SIG-M5 (cell line): ENCODE measurements at regions not wholly inside any gene's neighbourhood (a gene's known extent, or its start where the extent isn't known, plus 50 kb on each side); places are given as distances from the start of the nearest gene placed in this dataset.

ENCODE experiments used
- DNase-seq: peaks from one replicate; lab custom pipeline; 2025; lab: John Stamatoyannopoulos, UW

DNA sequence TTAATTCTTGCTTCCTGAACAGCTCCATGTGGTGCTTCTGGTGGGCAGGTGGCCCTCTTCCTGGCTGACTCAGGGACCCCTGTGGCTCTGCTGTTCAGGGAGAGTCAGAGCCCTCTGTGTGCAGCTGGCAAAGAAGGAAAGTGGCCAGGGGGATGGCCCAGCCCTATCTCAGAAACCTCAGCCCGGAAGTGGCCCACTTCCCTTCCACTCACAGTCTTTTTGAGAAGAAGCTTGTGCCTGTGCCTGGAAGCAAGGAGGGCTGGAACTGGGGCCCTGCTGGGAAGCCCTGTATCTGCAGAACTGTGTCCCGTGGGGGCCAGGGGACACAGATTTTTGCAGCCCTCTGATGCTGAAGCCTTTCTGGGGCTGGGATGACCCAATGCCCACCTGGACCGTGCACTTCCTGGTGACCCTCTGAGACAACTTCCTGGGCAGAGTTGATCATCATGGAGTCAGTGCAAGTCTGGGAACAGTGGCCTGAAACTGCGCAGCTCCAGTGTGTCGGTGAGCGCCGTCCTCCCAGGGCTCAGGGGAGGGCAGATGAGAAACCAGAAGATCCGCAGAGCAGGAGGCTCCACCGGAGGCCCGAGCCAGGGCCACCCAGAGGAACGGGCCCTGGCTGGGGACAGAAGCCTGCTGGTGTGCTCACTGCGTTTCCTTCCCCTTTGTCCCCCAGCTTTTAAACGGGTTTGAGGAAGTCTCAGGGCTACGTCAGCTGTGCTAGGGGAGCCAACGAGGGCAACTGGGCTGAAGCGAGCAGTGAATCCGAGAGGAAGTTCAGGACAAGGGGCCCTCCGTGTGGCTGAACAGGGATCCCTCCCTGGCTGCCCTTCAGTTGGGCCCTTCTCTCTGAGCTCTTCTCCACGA is 217.4 kb upstream of the RTL1 start:
- DNase-seq, result peak; percentile 65

DNA sequence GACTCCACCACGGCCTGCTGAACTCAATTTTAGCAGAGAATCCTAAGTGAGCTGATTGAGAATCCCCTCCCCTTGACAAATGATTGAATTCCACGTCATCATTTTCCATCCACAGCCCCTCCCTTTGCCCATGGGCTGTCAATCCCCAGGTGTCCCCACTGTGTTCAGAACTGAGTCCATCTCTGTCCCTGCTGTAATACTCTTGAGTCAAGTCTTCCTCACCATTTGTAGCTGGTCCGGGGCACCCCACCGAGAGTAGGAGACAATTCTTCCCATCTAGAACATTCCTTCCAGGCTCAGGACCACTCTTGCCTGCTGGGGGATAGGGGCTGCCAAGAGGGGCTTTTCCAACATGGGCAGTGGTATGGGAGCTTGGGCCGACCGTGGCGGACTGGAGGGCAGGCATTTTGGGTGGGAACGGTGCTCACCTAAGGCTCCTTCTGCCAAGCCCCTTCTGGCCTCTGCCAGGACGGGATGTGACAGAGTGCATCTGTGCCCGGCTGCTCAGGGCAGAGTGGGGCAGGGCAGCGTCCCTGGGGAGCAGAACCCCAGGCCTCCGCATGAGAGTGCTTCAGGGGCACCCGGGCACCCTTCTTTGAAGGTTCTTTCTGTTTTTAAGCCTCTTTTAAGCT is 218.1 kb upstream of the RTL1 start:
- no peak for DNase-seq

DNA sequence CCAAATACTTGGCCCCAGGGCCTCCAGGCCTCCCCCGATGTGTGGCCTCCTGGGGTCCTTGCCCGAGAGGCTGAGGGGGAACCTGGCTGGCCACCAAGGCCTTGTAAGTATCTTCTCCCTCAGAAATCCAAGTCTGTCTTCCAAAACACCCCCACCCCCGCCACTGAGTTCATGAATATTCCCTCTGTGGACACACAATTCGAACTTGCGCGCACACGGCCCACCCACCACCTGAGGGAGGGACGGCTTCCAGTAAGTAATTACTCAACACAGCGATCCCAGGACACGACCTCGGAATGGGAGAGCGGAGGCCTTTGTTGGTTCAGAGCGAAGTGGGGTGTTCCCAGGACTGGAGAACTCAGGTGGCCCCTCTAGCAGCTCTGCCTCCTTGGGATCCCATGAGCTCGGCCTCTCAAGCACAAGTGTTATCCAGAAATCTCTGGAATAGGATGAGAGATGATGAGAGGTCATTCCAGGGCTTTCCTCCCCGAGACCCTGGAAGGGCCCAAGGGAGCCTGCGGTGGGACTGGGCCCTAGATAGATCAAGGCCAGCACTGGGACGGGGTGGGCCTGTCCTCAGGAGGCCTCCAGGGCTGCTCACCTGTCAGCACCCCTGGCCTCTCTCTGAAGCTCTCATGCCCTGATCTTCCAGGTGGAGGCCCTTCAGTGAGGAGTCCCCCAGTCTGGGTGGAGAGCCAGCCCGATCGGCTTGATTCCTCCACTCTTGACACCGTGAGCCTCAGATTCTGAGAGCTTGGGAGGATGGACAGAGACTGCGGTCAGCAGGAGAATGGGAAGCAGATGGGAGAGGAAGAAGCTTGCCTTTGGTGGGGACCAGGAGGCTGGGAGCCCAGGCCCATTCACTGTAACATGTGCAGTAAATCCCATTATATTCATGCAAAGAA is 219.0 kb upstream of the RTL1 start:
- DNase-seq, result no peak

DNA sequence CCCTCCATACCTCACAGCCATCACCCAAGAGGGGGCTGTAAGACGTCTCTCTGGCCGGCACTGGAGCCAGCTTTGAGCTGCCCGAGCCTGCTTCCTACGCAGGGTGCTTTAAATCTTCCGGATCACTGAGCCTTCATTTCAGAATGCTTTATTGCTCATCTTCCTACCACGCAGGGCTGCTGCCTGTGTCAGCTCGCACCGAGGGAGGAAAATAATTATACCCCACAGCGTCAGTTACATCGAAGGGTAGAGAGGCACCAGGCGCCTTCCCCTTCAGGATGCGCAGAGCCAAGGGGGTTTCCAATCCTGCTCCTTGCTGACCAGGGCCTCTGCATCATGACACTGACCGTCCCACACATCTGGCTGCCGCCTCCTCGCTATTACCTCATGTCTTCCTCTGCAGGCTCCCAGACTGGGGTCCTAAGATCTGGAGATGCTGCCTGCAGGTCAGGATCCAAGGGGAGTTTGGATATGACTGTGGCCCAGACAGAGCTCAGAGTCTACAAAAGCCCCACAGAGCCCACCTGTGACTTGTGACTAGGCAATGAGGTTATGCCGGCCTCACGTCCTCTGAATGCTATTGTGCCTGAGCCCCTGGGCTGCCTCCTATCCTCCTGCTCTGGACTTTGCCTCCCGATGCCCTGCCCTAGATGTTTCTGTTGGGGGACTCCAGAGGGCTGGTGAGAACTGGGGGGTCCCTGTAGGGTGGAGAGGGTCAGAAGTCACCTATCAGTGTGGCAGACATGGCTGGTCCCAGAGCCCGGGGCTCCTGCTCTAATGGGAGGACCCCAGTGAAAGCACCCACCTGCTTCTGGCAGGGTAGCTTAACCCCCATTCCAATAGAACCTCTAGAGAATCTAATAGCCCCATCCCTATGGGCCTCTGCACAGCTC is 220.3 kb upstream of the RTL1 start:
- no peak for DNase-seq

DNA sequence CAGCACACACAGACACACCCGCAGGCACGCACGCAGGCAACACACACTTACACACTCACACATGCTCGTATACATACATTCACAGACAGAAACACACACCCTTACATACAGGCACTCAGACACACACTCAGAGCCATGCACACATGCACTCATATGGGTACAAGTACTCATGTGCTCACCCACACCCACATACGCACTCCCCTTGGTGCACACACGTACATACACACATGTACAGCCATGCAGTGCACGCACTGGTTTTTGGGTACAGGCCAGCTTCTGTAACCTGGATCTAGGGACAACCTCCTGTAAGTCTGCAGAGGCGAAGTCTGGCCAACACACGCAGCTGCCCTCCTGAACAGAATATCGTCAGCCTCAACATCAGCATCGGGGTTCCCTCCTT is 221.3 kb upstream of the RTL1 start:
- DNase-seq, result no peak

DNA sequence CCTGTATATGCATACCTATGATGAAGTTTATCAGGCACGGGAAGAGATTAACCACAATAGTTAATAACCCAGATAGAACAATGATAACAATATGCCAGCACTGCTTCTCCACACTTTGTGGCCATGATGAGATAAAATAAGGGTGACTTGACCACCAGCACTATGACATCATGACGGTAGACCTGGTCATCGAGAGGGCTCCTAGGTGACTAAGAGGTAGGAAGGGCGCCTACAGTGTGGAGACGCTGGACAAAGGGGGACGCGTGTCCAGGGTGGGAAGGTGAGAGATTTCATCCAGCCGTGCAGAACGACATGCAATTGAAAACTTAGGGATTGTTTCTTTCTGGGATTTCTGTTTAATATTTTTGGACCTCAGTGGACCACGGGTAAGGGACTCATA is 221.8 kb upstream of the RTL1 start:
- DNase-seq, result no peak

DNA sequence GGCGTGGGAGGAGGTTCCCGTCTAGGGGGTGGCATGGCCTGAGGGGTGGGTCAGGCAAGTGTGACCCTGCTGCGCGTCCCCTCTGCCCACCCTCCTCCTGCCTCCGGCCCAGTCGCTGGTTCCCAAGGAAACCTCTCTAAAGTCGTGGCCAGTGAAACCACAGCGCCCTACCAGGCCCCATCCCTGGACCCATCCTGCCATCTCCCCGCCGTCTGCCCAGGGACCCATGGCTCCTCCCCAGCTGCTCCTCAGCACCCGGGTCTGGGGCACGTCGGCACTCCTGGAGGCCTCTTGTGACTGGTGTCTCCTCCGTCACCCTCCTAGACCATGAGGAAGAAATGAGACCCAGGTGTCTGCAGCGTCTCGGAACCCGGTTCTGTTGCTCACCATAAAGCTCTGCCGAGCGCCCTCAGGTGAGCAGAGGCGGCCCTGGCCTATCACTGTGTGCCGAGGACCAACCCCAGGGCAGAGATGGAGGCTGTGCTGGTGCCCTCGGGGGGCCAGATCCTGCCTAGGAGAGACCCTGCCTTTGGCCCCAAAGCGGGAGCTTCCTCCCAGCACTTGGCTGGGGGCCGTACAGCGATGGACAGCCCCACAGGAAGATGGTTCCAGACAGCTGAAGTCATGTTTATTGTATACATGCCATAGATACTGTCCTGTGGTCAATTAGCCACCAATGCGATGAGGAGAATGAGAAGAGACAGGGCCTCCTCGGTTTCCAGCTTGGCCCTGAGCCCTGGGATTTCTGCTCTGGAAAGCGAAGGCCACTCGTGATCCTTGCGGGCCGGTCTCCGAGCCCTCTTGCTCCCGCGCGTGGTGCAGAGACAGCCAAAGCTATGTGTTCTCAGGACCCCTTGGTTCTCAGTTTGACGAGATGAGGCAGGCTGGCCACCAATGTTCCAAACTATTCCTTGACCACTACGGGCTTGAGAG is 222.5 kb upstream of the RTL1 start:
- no peak for DNase-seq

DNA sequence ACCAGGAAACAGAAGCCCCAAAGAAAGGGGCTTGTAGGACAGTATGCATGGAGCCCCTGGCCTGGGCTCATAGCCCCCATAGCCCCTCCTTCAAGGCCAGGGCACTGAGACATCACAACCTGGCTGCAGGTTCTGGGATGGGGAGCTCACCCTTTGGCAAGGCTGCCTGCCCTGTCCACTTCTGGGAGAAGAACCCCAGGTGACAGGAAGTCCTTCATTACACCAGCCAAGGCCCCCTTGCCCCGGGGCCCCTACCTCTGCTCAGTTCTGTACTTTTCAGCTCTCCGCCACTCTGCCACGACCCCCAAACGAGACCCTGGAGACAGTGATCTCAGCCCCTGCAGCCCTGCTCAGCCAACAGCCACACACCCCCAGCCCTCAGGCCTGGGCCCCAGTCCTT is 223.2 kb upstream of the RTL1 start:
- no peak for DNase-seq

DNA sequence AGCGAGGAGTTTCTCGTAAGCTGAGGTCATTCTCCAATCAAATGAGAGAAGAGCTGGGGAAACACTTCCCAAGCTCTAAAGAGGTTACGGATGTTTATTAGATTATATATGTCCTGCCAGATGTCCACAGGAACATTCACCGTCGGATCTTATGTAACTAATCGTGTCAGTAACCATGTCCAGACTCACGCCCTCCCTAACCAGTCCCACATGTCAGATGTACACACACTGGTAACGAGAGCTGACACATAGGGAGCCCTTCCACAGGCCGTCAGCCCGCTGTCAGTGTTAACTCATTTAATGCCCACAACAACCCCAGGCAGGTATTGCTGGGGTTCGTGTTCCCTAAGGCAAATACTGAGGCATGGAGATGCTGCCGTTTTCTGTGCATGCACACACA is 223.7 kb upstream of the RTL1 start:
- DNase-seq, result no peak

DNA sequence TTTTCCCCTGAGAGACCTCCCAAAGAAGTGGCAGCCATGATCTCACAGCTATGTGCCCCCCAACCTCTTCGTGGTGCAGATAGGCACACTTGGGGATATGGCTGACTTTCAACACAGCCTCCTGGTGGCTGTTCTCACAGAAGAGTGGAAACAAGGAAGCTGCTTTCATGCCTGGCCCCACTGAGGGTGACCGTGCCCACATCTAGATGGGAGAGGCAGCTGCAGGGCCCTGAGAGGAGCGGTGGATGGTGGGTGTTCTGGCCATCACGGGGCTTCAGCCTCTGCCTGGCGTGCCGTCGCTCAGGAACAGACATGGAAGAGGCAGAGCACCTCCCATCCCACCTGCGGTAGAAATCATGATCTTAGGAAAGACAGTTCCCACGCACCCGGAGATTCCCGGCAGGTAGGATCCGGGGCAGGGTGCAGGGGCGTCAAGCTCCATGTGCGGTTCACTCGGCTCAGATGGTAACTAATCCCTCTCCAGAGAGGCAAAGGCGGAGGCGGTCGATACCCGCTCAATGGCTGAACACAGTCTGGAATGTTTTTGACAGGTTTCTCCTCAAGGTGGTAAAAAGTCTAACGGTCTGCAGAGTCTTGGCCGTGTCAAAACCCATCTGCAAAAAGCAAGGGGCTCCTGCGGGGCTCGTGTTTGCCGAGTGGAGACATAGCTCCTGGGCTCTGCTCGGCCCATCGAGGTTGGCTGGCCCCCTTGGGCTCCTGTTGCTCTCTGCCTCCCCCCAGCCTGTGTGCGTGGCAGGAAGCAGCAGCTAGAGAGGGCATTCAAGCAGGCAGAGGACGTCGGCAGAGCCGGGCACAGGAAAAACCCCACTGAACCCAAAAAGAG is 225.2 kb upstream of the RTL1 start:
- DNase-seq, result no peak

DNA sequence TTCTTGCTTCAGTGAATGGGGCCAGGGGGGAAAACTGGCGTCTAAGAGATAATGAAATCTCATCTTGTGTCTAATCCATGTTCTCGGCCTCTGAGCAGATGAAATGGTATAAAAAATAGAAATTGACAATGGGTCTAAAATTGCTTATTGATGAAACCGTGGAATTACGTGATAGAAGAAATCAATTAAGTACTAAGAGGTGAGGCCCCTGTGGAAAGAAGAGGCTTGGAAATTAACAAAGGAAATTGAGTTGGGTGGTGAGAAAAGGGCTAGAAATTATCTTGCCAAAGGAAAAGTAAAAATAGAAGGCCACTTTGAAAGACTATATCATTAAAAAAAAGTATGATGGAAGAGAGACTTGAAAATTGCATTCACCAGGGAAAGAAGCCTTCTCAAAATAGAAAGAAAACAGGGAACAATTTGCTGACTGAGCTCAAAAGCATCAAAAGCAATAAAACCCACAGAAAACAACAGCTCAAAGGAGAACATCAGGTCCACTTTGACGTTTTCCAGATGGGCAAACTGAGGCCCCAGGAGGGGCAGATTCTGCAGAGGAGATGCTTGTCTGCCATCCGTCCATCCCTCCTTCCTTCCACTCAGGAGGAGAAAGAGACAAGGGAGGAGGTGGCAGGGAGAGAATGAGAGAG is 226.1 kb upstream of the RTL1 start:
- no peak for DNase-seq

DNA sequence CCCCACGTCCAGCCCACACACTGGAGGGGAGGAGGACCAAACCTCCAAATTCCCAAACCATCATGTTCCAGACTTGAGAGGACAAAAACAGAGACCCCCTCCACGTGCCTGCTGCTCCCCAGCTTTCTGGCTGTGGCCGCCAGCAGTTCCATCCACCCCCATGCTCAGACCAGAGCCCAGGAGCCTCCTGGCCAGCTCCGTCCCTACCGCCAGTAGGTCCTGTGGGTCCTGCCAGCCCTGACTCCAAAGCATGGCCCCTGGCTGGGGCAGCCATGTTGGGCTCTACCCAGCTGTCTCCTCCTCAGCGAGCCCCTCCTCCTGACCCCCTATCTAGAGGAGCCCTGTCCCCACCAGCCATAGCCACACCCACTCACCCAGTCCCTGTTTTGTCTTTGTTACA is 227.3 kb upstream of the RTL1 start:
- no peak for DNase-seq

DNA sequence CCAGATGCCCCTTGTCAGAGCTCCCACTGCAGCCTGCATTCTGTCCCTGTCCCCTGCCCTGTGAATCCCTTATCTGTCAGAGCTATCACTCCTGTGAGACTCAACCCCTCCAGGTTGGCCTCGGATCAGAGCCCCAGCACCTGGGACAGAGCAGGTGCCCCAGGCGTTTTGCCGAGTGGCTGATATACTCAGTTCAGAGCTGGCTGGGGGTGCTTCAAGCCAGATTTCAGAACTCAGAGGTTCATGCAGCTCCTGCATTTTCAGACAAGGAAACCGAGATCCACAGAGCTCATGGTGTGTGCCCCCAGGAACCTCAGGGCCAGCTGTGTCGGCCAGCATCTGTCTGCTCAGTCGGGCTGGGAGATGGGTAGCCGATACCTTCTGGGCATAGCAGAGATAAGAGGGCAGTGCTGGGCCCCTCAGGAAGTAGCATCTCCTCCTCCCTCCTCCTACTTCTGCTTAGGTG is 228.0 kb upstream of the RTL1 start:
- DNase-seq, result no peak

DNA sequence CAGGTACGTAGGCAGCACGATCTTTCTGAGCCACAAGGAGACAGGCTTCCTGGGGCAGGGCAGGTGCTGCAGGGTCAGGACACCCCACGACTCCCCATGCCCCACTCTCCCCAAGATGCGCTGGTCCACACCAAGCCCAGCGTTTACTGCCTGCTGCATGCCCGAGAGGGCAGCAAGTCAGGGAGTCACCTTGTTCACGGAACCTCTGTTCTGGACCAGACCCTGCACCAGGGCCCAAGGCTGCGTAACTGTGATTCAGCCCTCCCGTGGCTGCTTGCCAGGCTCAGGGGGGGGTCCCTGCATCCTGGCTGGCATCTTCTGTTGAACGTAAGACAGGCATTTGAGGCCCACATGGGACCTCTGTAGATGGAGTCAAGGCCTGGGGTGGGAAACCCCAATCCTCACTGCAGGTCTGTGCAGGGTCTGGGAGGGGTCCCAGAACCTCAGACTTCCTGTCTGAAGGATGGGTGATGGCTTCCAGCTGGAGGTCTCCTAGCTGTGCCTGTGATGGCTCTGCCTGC is 228.6 kb upstream of the RTL1 start:
- DNase-seq, result no peak

DNA sequence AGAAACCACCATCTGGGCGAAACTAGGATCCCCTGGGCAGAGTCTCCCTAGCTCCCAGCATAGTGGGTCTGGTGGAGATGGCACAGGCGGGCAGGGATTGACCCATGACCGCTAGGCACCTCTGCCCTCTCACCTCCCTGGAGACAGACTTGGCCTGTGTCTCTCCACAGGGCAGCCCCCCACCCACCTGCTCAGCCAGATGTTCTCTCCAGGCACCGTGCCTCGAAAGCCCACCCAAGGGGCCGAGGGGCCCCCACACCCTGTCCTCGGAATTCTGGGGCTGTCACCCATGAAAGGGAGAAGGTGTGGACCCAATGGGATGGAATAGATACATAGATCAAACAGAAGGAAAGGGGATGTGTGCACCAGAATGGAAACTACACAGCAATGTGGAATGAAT is 229.1 kb upstream of the RTL1 start:
- no peak for DNase-seq

DNA sequence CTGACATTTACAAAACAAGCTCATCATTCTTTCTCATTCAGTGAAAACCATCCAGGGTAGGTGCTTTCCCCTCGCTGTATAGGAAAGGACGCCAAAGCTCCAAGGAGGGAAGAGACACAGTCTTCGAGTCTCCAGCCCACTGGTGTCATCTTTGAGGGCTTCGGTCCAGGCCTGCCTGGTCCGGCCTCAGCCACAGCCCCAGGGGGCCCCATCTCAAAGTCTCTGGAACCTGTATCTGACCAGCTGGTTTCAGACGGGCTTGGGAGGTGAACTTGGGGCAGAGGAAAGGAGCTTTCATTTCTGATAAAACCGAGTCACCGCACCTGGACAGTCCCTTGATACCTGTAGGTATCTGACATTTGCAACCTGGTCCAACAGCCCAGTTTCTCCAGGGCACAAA is 229.5 kb upstream of the RTL1 start:
- DNase-seq, result no peak

DNA sequence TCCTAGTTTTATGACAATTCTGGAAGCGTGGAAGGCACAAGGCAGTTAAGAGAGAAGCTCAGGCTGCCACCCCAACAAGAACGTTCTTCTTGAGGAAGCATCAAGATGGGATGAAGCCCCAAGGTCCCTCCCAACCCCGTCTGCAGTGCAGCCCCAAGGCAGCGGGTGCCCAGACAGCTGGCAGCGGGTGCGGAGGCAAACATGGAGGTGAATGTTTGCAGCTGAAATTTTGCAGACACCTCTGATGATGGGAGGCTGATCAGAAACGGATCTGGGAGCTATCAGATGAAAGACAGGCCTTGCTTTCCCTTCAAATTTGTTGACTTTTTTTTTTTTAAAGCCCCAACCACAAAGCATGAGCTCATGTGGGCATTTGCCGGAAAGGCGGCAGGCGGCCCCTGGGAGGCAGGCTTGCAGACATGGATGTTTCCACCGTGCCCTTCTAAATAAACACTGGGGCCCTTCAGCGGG is 230.7 kb upstream of the RTL1 start:
- no peak for DNase-seq

DNA sequence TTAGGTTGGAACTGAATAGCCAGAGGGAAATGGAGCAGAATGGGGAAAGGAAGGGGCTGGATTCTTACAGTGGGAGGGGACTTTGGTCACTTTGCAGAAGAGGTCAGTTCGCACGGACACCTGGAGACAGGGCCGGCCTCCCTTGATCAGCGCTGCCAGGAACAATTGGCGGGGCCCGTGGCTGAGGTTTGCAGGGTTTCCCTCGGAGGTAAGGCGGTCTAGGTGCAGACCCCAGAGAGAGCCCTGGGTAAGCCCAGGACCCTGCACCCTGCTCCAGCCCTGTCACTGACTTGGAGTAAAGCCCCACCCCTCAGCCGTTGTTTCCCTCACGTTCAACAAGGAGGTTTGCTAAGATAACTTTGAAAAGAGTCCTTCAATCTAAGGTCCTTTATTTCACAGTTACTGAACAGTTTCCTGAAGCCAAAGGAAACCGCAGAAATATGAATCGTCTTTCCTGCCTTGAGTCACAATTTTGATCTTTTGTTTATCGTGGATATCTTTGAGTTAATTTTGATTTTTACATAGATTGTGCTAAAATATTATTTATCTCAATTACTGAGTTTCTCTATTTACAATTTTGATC is 231.4 kb upstream of the RTL1 start:
- no peak for DNase-seq
